Endothelial cell of umbilical vein (primary cell): ENCODE measurements at regions not wholly inside any gene's neighbourhood (a gene's known extent, or its start where the extent isn't known, plus 50 kb on each side); places are given as distances from the start of the nearest gene placed in this dataset.

Experiments used
- BruUV-seq: library from RNA; stranded (reverse); fragments of 400-500 nt; replicated peaks from 2 replicates; lab custom pipeline; 2021; lab: Mats Ljungman, UMichigan
- CTCF ChIA-PET: fragments of 300-600, 350-600 bp; sonication (Branson Sonifier 250); formaldehyde crosslinking; loops from one replicate; lab custom pipeline; 2021; ENCODE audit warnings: antibody characterized with exemption, inconsistent platforms; lab: Charles Lee
- POLR2A ChIA-PET: fragments of 300-600, 350-600 bp; sonication (Branson Sonifier 250); formaldehyde crosslinking; loops from one replicate; lab custom pipeline; 2021; ENCODE audit warnings: antibody characterized with exemption, inconsistent platforms; lab: Charles Lee
- DNase-seq: peaks from one replicate; pipeline ENCODE4 v3.0.0-alpha.2; 2011; ENCODE audit warnings: low read depth, low spot score
- FAIRE-seq: peaks from 2 replicates; lab custom pipeline; 2011; peaks lifted over from hg19 to GRCh38; lab: Jason Lieb, UNC
- H2AFZ ChIP-seq: 2 replicates; pipeline ENCODE4 v1.6.0; 2012; ENCODE audit warnings: low read depth, low read length, control low read depth, inconsistent platforms
- H3K27ac ChIP-seq: 2 replicates; pipeline ENCODE4 v1.5.1; 2011; ENCODE audit warnings: low read depth, mild to moderate bottlenecking, control low read depth, low read length, moderate library complexity; ENCODE audit not compliant: insufficient read depth
- H3K27me3 ChIP-seq, 2 experiments: 2 replicates each; pipeline versions ENCODE4 v1.6.0 to v1.6.1; 2011; ENCODE audit warnings: low read length in 2 of 2, mixed read lengths in 1 of 2; ENCODE audit not compliant: control insufficient read depth in 2 of 2, insufficient read depth in 2 of 2
- H3K36me3 ChIP-seq, 2 experiments: 2 replicates in 1 of 2; 3 replicates in 1 of 2; pipeline ENCODE4 v1.5.1; 2011; ENCODE audit warnings: low read length in 2 of 2, mild to moderate bottlenecking in 1 of 2, moderate library complexity in 1 of 2; ENCODE audit not compliant: control insufficient read depth in 2 of 2, insufficient read depth in 2 of 2; ENCODE audit errors: extremely low read depth in 1 of 2
- H3K4me1 ChIP-seq: 3 replicates; pipeline ENCODE4 v1.5.1; 2011; ENCODE audit warnings: mild to moderate bottlenecking, low read length; ENCODE audit not compliant: control insufficient read depth, insufficient read depth; ENCODE audit errors: extremely low read depth
- H3K4me2 ChIP-seq: 2 replicates; pipeline ENCODE4 v1.6.1; 2011; ENCODE audit warnings: low read length, control low read depth, mixed read lengths; ENCODE audit not compliant: insufficient read depth
- H3K4me3 ChIP-seq, 3 experiments: fragments of 200-600 bp in 1 of 3; sonication (generic), shearing (Covaris generic) in 1 of 3; replicated peaks in 1 of 3; 2 replicates each; pipeline ENCODE4 v1.5.1; 2011 to 2016; ENCODE audit warnings: control low read depth in 3 of 3, low read length in 3 of 3, mild to moderate bottlenecking in 2 of 3, inconsistent platforms in 1 of 3, low read depth in 1 of 3, moderate library complexity in 1 of 3; ENCODE audit not compliant: insufficient read depth in 1 of 3
- H3K79me2 ChIP-seq: 2 replicates; pipeline ENCODE4 v1.6.0; 2012; ENCODE audit warnings: low read length, inconsistent platforms; ENCODE audit not compliant: control insufficient read depth, insufficient read depth
- H3K9ac ChIP-seq: replicated peaks from 2 replicates; pipeline ENCODE3; 2011; ENCODE audit warnings: low read length, control low read depth; ENCODE audit not compliant: insufficient read depth; ENCODE audit errors: extremely low read depth
- H3K9me1 ChIP-seq: replicated peaks from 3 replicates; pipeline ENCODE4 v1.6.0; 2011; ENCODE audit warnings: mild to moderate bottlenecking, low read length; ENCODE audit not compliant: control insufficient read depth, insufficient read depth; ENCODE audit errors: extremely low read depth
- H3K9me3 ChIP-seq: replicated peaks from 2 replicates; pipeline ENCODE4 v1.5.1; 2012; ENCODE audit warnings: low read length, inconsistent platforms; ENCODE audit not compliant: control insufficient read depth, insufficient read depth
- H4K20me1 ChIP-seq: replicated peaks from 2 replicates; pipeline ENCODE3; 2011; ENCODE audit warnings: mild to moderate bottlenecking, low read length; ENCODE audit not compliant: control insufficient read depth, insufficient read depth; ENCODE audit errors: extremely low read depth
- EZH2 ChIP-seq: IDR thresholded peaks from 2 replicates; pipeline ENCODE4 v1.6.1; 2012; ENCODE audit warnings: borderline replicate concordance, low read depth, mild to moderate bottlenecking, moderate library complexity, low read length, inconsistent platforms; ENCODE audit not compliant: severe bottlenecking
- FOS ChIP-seq: IDR thresholded peaks from 2 replicates; pipeline ENCODE4 v1.6.1; 2011; ENCODE audit warnings: mild to moderate bottlenecking, low read length, moderate library complexity, borderline replicate concordance; ENCODE audit not compliant: insufficient read depth
- GATA2 ChIP-seq: IDR thresholded peaks from 2 replicates; pipeline ENCODE4 v1.7.0; 2011; ENCODE audit warnings: low read depth, mild to moderate bottlenecking, moderate library complexity, mixed read lengths, low read length; ENCODE audit not compliant: insufficient read length, insufficient read depth
- JUN ChIP-seq: IDR thresholded peaks from 2 replicates; pipeline ENCODE4 v1.6.1; 2011; ENCODE audit warnings: borderline replicate concordance, low read depth; ENCODE audit not compliant: insufficient read length, insufficient read depth
- MYC ChIP-seq: IDR thresholded peaks from one replicate; pipeline ENCODE4 v1.6.1; 2011; ENCODE audit warnings: mild to moderate bottlenecking, low read depth, low read length
- POLR2A ChIP-seq: IDR thresholded peaks from 2 replicates; pipeline ENCODE4 v1.6.1; 2012; ENCODE audit warnings: low read depth, mild to moderate bottlenecking, control low read depth, low read length
- POLR2AphosphoS5 ChIP-seq: IDR thresholded peaks from 2 replicates; pipeline ENCODE4 v1.6.1; 2012; ENCODE audit warnings: low read depth, mild to moderate bottlenecking, control low read depth, low read length, moderate library complexity; ENCODE audit not compliant: insufficient read depth
- dilution Hi-C: fragments of 300-500 bp; cut with MboI; formaldehyde crosslinking; loops from one replicate; pipeline ENCODE4 v1.15.0; 2019; ENCODE audit warnings: low sequenced_read_pairs; ENCODE audit not compliant: extremely low pct_ligation_motif_present
- intact Hi-C: fragments of 100-400 bp; cut with micrococcal nuclease; formaldehyde crosslinking; loops from one replicate; pipeline ENCODE4 v1.10.0; 2022
- TF ChIP-seq, protein P1 (sequence below): IDR thresholded peaks from 2 replicates; pipeline ENCODE4 v1.6.1; 2011; ENCODE audit not compliant: insufficient read depth, insufficient read length
- TF ChIP-seq, protein P2 (sequence below), 2 donors: IDR thresholded peaks; 1 replicate in 1 of 2; 2 replicates in 1 of 2; pipeline ENCODE4 v1.5.1; 2011; ENCODE audit warnings: low read length in 2 of 2, mild to moderate bottlenecking in 2 of 2, moderate library complexity in 2 of 2, control low read depth in 1 of 2, inconsistent platforms in 1 of 2, low read depth in 1 of 2; ENCODE audit not compliant: insufficient read depth in 1 of 2; ENCODE audit errors: extremely low read depth in 1 of 2

DNA sequence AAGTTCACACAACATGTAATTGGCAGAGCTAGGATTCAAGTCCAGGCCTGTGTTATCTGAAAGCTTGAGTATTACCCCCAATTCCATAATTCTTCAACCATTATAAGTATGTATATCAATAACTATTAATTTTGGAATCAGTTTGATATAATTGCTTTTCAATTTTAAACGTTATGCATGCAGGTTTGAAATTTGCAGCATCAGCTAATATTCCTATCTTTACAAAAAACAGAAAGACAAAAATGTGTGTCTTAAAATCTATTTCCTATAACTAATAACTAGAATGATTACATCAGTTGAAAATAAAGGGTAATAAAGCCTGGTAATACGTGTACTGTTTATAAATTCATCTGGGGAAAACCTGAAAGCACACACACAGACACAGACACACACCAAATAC is 543.3 kb upstream of the PKDCC start:
- Histone ChIP-seq H4K20me1 (no peaks in the 10 kb centered on the region), H3K27ac (no peak overlapping the region), H3K79me2 (no peaks in the 10 kb centered on the region), H3K9me3 (no peaks in the 10 kb centered on the region), H3K36me3 (no peaks in the 10 kb centered on the region), H2AFZ (no peak overlapping the region), H3K9ac (no peak overlapping the region), H3K27me3 (no peaks in the 10 kb centered on the region), H3K4me1 (no peaks in the 10 kb centered on the region), H3K4me3 (no peak overlapping the region), H3K9me1 (no peaks in the 10 kb centered on the region), H3K4me2 (no peak overlapping the region)
- DNase-seq (no peak), FAIRE-seq (no peak)
- intact Hi-C loops (no loop called here), dilution Hi-C loops (no loop called here)
- no peak for TF ChIP-seq FOS
- no peak for TF ChIP-seq JUN
- TF ChIP-seq, protein P1, sequence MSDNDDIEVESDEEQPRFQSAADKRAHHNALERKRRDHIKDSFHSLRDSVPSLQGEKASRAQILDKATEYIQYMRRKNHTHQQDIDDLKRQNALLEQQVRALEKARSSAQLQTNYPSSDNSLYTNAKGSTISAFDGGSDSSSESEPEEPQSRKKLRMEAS, result no peak
- no peak for TF ChIP-seq MYC
- no peak for TF ChIP-seq POLR2A
- TF ChIP-seq, protein P2, sequence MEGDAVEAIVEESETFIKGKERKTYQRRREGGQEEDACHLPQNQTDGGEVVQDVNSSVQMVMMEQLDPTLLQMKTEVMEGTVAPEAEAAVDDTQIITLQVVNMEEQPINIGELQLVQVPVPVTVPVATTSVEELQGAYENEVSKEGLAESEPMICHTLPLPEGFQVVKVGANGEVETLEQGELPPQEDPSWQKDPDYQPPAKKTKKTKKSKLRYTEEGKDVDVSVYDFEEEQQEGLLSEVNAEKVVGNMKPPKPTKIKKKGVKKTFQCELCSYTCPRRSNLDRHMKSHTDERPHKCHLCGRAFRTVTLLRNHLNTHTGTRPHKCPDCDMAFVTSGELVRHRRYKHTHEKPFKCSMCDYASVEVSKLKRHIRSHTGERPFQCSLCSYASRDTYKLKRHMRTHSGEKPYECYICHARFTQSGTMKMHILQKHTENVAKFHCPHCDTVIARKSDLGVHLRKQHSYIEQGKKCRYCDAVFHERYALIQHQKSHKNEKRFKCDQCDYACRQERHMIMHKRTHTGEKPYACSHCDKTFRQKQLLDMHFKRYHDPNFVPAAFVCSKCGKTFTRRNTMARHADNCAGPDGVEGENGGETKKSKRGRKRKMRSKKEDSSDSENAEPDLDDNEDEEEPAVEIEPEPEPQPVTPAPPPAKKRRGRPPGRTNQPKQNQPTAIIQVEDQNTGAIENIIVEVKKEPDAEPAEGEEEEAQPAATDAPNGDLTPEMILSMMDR (IDR thresholded peaks at IDR 0.05; ENCODE audit: extremely low read depth in 1 of 2, insufficient read depth in 1 of 2, low read depth in 1 of 2, low read length in 2 of 2), result no peak
- no peak for TF ChIP-seq GATA2
- TF ChIP-seq EZH2, result no peak
- no peak for TF ChIP-seq POLR2AphosphoS5
- ChIA-PET POLR2A (no interaction called here), CTCF (no interaction called here)
- BruUV-seq, result no TSS peak
